GM19023 (cell line): ENCODE measurements at regions not wholly inside any gene's neighbourhood (a gene's known extent, or its start where the extent isn't known, plus 50 kb on each side); places are given as distances from the start of the nearest gene placed in this dataset.
"Not testable (repeated sequence)": the region's sequence is repeated elsewhere in the genome, so short reads cannot be mapped to it uniquely, and the experiment has no call there.

Source experiments
- ATAC-seq: cut with Tn5 transposase; IDR thresholded peaks from one replicate; pipeline ENCODE4 v1.9.1; 2021; ENCODE audit warnings: mild to moderate bottlenecking, moderate library complexity; ENCODE audit not compliant: unreplicated experiment

- ATAC-seq: no peak
Measured at GRCh38 chr4:124833831-124834505, 121.4 kb upstream of the ANKRD50 start.

- ATAC-seq: no peak
Measured at GRCh38 chr4:124828382-124828781, 115.8 kb upstream of the ANKRD50 start.

- ATAC-seq: no peak
Measured at GRCh38 chr4:124817531-124817930, 105.0 kb upstream of the ANKRD50 start.

GRCh38 chr4:124812203-124812602, 99.7 kb upstream of the ANKRD50 start:
- not testable (repeated sequence) for ATAC-seq

DNA sequence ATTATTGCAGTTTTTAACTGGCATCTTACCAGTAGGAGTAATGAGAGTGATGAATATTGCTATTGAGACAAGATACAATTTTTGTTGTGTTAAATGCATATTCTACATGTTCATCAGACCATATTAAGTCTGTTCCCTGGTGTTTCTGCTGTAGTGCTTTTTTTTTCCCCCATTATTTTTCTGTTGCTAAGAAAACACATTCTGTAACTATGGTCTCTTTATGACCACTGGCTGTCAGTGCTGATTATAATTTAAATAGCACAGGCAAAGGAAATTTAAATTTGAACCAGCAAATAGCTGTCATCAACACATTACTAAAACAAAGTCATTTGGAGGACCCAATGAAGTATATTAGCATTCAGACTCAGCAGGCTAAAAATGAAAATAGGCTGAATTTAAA, 98.3 kb upstream of the ANKRD50 start:
- no peak for ATAC-seq

GRCh38 chr4:124807421-124807820, 94.9 kb upstream of the ANKRD50 start:
- ATAC-seq: no peak

GRCh38 chr4:124806403-124806802, 93.9 kb upstream of the ANKRD50 start:
- no peak for ATAC-seq

DNA sequence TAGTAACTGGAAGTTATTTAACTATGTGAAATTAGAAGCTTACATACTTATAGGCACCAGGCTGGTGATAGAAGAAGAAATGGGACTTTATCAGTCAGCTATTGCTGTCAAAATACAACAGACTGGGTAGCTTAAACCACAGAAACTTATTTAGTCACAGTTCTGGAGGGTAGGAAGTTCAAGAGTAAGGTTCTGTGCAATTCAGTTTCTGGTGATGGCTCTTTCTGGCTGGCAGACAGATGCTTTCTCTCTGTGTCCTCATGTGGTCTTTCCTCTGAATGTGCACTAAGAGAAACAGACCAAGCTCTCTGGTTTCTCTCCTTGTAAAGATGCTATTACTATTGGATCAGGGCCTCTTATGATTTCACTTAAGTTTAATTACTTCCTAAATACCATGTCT, 92.1 kb upstream of the ANKRD50 start:
- peak; percentile 83 for ATAC-seq

DNA sequence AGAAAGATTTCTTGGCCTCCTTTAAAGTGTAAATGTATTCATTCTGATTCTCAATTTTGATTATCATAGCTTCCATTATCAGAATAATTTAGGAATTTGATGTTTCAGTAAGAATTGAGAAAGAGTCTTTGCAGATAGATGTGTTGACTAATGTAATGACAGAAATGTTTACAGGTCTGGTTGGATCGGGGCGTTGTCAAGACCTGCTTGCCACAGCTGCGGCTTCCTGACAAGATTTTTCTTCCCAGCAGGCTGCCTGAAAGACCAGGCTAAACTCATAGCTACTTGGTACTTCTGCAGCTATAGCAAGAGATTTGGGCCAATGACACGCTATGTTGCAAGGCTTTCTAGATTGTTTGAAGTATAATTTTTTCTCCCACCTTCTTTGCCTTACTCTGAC, 91.5 kb upstream of the ANKRD50 start:
- ATAC-seq: peak; percentile 7

GRCh38 chr4:124803641-124804040, 91.1 kb upstream of the ANKRD50 start:
- no peak for ATAC-seq

- no peak for ATAC-seq
Measured at GRCh38 chr4:124803026-124803425, 90.5 kb upstream of the ANKRD50 start.

- ATAC-seq: no peak
Measured at GRCh38 chr4:124797223-124797622, 84.7 kb upstream of the ANKRD50 start.

DNA sequence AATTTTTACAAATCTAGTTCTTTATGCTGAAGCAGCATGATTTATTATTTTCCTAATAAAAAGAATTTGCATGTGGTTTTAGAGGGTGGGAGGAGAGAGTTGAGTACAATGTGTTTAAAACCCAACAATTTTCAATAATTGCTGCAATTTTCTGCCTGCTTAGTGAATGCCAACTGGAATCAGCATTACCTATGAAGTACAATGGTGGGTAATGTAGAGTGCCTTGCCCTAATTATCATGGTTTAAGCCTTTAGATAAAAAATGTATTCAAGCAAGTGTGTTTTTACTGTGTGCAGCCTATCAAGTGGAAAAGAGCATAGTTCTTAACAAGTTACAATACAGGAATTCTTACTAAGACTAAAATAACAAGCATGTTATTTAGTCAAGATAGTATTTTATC, 77.9 kb upstream of the ANKRD50 start:
- no peak for ATAC-seq

DNA sequence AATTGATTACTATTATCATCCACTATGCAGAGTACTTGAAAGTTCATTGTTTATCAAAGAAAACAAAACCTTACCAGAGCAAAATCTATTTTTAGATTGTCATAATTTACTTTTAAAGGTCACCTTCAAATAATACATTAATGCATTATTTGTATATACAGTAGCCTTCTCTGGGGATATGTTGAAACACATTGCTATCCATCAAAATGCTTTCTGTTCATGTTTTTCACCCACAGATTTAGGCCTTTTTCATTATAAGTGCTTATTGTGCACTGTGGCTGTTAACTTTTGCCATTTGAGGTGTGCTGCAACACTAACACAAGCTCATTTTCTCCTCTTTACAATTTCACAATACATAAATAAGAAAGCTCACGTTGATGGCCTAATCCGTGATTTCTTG, 74.1 kb upstream of the ANKRD50 start:
- no peak for ATAC-seq

- ATAC-seq: no peak
Measured at GRCh38 chr4:124785645-124786044, 73.1 kb upstream of the ANKRD50 start.

DNA sequence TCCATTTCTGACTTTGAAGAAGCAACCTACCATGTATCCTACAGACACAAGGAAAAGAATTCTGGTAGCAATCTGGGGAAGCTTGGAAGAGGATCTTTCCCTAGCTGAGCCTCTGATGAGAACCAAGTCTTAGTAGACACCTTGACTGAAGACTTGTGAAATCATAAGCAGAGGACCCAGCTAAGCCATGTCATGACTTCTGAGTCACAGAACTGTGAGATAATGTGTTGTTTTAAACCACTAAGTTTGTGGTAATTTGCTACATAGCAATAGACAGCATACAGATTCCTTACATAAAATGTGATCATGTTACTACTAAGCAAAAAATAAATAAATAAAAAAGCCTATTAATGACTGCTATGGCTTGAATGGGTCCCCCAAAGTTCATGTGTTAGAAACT, 71.3 kb upstream of the ANKRD50 start:
- ATAC-seq: no peak

DNA sequence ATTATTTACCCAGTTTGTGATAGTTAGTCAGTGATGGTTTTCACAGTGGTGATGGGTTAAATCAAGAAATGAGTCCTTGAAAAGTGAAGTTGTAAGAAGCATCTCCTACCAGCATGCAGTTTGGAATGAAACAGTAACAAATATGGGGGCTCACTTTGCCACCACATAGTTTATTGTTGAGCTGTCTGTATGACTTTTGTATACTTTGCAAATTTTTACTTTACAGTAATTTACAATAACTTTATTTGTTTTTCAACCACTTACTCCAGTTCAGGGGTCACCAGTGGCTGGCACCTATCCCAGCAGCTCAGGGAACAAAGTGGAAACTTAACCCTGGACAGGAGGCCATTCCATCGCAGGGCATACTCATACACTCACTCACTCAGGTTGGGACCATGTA, 64.5 kb upstream of the ANKRD50 start:
- no peak for ATAC-seq

GRCh38 chr4:124768596-124769365, 56.2 kb upstream of the ANKRD50 start:
- ATAC-seq: no peak

DNA sequence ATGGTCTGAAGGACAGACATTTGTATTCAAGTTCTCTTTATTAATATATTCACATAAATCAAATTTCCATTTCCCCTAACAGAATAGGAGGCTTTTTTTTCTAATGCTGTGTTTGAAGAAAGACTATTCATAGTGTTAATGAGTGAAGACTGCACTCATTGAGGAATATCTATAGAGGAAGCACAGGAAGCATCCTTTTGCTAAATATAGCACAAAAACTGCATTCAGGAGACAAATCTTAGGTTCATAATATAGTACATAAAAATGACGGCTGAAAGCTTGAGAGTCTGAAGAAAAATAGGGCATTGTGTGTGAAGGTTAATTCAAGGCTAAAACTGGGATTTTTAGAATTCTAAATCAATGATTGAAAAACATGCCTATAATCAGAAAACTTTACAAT, 50.4 kb upstream of the ANKRD50 start:
- ATAC-seq: no peak
